RWPE2 (cell line): ENCODE measurements at regions not wholly inside any gene's neighbourhood (a gene's known extent, or its start where the extent isn't known, plus 50 kb on each side); places are given as distances from the start of the nearest gene placed in this dataset.

Source experiments
- ATAC-seq: fragments of 200-7000 bp; cut with Tn5 transposase; 3 replicates; pipeline ENCODE4 v1.9.1; 2021; ENCODE audit warnings: low read depth
- DNase-seq: peaks from one replicate; pipeline ENCODE4 v3.0.0-alpha.2; 2020; ENCODE audit warnings: low spot score
- H3K27ac ChIP-seq: fragments of 450-650 bp; 2 replicates; pipeline ENCODE4 v1.5.1; 2017; ENCODE audit warnings: mild to moderate bottlenecking; ENCODE audit not compliant: poor library complexity, severe bottlenecking
- H3K27me3 ChIP-seq: fragments of 250-450 bp; sonication (Bioruptor Pico); 2 replicates; pipeline ENCODE4 v1.5.1; 2021; ENCODE audit warnings: mild to moderate bottlenecking, moderate library complexity; ENCODE audit not compliant: insufficient read depth, poor library complexity, severe bottlenecking
- H3K36me3 ChIP-seq: fragments of 250-450 bp; sonication (Bioruptor Pico); 2 replicates; pipeline ENCODE4 v1.5.1; 2020; ENCODE audit warnings: low read depth, mild to moderate bottlenecking, moderate library complexity
- H3K4me1 ChIP-seq: fragments of 250-450 bp; sonication (Bioruptor Pico); 2 replicates; pipeline ENCODE4 v1.5.1; 2021; ENCODE audit warnings: mild to moderate bottlenecking, moderate library complexity; ENCODE audit not compliant: insufficient read depth, poor library complexity, severe bottlenecking
- H3K4me3 ChIP-seq: fragments of 250-450 bp; sonication (Bioruptor Pico); 2 replicates; pipeline ENCODE4 v1.5.1; 2021; ENCODE audit warnings: mild to moderate bottlenecking, moderate library complexity; ENCODE audit not compliant: severe bottlenecking
- H3K9me3 ChIP-seq: fragments of 250-450 bp; sonication (Bioruptor Pico); 2 replicates; pipeline ENCODE4 v1.5.1; 2021; ENCODE audit warnings: mild to moderate bottlenecking, moderate library complexity; ENCODE audit not compliant: severe bottlenecking
- TF ChIP-seq, protein P1 (sequence below): fragments of 450-650 bp; IDR thresholded peaks from one replicate; pipeline ENCODE4 v1.5.1; 2017; ENCODE audit warnings: mild to moderate bottlenecking, moderate library complexity; ENCODE audit not compliant: poor library complexity, severe bottlenecking

DNA sequence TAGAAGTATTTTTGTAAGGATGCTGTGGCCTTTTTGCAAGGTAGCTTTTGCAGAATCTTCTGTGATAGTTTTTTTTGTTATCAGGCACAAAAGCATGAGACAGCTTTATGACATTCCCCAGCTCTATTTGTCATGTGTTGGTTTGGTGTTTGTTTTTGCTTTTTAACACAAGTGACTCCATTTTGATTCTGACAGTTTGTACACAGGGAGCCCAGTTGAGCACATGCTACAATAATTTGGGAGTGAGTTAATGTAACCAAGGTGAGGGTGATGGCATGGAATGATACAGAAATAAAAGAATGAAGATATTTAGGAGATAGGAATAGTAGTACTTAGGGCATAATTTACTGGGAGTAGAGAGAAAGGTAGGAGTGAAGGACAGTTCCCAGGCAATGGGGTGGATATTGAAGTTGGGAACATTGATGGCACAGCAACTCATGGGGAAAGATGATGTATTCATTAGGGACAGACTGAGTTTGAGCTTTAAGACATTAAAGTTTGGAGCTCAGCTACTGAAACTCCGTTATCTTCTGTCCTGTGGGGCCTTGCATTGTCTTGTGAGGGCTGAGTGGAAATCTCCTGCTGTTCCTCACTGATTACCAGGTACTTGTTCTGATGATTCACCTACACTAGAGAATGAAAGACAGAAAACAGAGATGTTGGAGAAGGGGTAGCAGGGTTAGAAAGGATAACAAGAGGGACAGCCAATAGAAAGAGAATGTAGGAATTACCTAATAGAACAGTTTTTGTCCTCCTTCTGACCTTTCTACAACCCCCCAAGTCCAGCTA is 88.3 kb upstream of the CCDC112 start:
- Histone ChIP-seq H3K4me3 (no peak overlapping the region), H3K27ac (no peak overlapping the region), H3K4me1 (peaks cover 3% of the 10 kb centered on the region), H3K27me3 (no peaks in the 10 kb centered on the region), H3K9me3 (no peaks in the 10 kb centered on the region), H3K36me3 (no peaks in the 10 kb centered on the region)
- no peak for DNase-seq
- TF ChIP-seq, protein P1, sequence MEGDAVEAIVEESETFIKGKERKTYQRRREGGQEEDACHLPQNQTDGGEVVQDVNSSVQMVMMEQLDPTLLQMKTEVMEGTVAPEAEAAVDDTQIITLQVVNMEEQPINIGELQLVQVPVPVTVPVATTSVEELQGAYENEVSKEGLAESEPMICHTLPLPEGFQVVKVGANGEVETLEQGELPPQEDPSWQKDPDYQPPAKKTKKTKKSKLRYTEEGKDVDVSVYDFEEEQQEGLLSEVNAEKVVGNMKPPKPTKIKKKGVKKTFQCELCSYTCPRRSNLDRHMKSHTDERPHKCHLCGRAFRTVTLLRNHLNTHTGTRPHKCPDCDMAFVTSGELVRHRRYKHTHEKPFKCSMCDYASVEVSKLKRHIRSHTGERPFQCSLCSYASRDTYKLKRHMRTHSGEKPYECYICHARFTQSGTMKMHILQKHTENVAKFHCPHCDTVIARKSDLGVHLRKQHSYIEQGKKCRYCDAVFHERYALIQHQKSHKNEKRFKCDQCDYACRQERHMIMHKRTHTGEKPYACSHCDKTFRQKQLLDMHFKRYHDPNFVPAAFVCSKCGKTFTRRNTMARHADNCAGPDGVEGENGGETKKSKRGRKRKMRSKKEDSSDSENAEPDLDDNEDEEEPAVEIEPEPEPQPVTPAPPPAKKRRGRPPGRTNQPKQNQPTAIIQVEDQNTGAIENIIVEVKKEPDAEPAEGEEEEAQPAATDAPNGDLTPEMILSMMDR = no peak
- ATAC-seq = no peak

DNA sequence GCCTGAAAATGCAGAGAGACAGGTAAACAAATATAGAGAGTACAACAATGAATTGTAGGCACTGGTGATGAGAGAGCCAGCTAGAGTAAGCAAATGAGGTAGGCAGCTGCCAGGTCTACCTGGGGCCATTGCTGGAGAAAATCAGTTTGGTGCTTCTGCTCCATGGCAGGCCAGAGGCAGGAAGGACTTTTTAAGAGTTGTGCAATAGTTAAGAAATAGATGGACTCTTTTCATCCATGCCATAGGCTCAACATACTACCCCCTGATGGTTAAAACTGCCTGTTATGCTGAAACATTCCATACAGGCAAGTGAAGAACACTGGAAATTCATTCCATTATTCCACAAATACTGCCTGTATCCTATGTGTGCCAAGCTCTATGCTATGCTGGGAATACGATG is 86.5 kb upstream of the CCDC112 start:
- Histone ChIP-seq H3K27me3 (no peaks in the 10 kb centered on the region), H3K36me3 (no peaks in the 10 kb centered on the region), H3K9me3 (no peaks in the 10 kb centered on the region), H3K27ac (no peak overlapping the region), H3K4me1 (peaks cover 11% of the 10 kb centered on the region), H3K4me3 (no peak overlapping the region)
- TF ChIP-seq, protein P1 = no peak
- ATAC-seq = no peak
- no peak for DNase-seq

DNA sequence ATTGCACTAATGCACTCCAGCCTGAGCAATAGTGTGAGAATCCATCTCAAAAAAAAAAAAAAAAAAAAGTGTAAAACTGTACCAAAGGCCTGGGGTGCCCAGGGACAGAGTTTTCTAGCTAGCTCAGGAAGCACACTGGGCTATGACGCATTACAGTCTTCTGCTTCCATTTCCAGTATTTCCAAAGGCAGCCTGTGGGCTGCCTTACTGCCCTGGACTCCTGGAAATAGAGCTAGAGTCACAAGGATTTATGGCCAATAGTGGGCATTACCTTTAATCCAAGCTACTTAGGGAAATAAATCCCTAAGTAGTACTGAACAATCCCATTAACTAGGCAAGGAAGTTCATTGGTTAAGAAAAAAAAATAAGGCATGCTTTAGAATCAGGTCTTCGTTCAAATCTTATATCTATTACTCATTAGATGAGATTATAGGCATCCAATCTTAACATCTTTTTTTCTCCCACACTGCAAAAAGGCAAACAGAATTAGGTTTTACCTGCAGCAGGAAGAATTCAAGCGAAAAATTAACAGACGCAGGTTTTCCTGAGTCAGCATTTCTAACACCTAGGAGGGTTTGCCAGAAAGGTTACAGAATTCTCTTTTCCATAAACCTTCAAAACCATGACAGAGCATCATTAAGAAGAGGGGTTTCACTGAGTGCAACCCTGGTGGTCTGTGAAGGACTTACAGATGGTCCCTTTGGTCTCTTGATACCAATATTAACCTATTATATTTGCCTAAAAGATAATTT is 85.6 kb upstream of the CCDC112 start:
- TF ChIP-seq, protein P1 = no peak
- no peak overlapping the region for H3K27ac ChIP-seq
- DNase-seq (no peak), ATAC-seq (no peak)
- no peak overlapping the region for H3K4me3 ChIP-seq
- H3K9me3 ChIP-seq = no peaks in the 10 kb centered on the region
- H3K36me3 ChIP-seq = no peaks in the 10 kb centered on the region
- peaks cover 17% of the 10 kb centered on the region for H3K4me1 ChIP-seq
- no peaks in the 10 kb centered on the region for H3K27me3 ChIP-seq

DNA sequence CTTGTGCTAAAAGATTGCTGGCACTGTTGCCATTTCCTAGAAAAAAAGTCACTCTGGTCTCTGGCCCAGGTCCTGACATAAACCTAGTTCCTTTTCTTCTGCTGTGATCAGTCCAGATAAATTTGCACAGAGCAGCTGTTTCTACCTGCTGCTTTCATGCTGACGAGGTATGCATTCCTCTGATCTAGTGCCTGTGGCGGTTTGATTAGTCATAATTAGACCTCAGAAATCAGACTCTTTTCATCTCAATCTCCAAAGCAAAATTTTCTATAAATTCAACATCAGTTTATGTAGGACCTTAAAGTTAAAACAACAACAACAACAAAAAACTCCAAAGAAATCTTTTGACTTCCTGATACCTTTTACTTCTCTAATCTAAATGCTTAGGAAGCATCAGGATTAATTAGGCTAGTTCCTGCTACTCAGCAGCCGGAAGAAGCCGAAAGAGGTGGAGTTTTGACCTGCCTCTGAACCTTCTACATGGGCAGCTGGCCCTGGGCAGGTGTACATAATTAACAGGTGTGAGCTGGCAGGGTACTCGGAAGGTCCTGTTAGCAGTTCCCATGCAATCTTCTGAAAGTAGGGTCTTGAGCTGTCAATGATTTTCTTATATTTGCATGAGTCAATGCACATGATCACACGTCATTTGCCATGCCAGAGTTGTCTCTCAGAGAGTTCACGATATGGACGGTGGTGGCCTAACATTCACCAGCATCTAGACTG is 83.3 kb upstream of the CCDC112 start:
- Histone ChIP-seq H3K4me3 (no peak overlapping the region), H3K36me3 (no peaks in the 10 kb centered on the region), H3K9me3 (no peaks in the 10 kb centered on the region), H3K4me1 (peaks cover 19% of the 10 kb centered on the region), H3K27ac (peak overlapping the region; percentile 19), H3K27me3 (no peaks in the 10 kb centered on the region)
- ATAC-seq (peak; percentile 91), DNase-seq (no peak)
- TF ChIP-seq, protein P1 = no peak
